ENCODE measurements at regions not wholly inside any gene's neighbourhood (a gene's known extent, or its start where the extent isn't known, plus 50 kb on each side); places are given as distances from the start of the nearest gene placed in this dataset.

- TF ChIP-seq REST (IDR thresholded peaks at IDR 0.05; ENCODE audit: borderline replicate concordance) (peak; percentile 5; the same call in 1 of the 2 replicates), REST (CRISPR knock-in tag; IDR thresholded peaks at IDR 0.05; ENCODE audit: low read depth) (no peak), ZNF384 (IDR thresholded peaks at IDR 0.05; ENCODE audit: low read depth, low read length) (peak; percentile 65), CBX2 (IDR thresholded peaks at IDR 0.05; ENCODE audit: insufficient read depth, low read length, poor library complexity, severe bottlenecking) (no peak), JUN (IDR thresholded peaks at IDR 0.05; ENCODE audit: borderline replicate concordance, low read depth, low read length) (0 out of 2 replicates have a peak, but pooled peaks have one; percentile 28), JUN (CRISPR knock-in tag; IDR thresholded peaks at IDR 0.05; ENCODE audit: borderline replicate concordance) (no peak), FOSL1 (tag; conservative IDR thresholded peaks at IDR 0.05) (peak; percentile 65)
- TF ChIP-seq, protein P1, sequence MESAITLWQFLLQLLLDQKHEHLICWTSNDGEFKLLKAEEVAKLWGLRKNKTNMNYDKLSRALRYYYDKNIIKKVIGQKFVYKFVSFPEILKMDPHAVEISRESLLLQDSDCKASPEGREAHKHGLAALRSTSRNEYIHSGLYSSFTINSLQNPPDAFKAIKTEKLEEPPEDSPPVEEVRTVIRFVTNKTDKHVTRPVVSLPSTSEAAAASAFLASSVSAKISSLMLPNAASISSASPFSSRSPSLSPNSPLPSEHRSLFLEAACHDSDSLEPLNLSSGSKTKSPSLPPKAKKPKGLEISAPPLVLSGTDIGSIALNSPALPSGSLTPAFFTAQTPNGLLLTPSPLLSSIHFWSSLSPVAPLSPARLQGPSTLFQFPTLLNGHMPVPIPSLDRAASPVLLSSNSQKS (CRISPR knock-in tag; IDR thresholded peaks at IDR 0.05): no peak
These were observed 188.1 kb upstream of the SAMSN1 start (continued) for GRCh38 chr21:14734191-14734590.

Data from K562 (cell line).